Activated CD4-positive, alpha-beta T cell treated with anti-CD3 and anti-CD28 coated beads, Interleukin-2, amount 10 ng/mL, durations not matched to agents 7 days and 5 days (primary cell): ENCODE measurements at regions not wholly inside any gene's neighbourhood (a gene's known extent, or its start where the extent isn't known, plus 50 kb on each side); places are given as distances from the start of the nearest gene placed in this dataset.

Source experiments
- CTCF ChIA-PET: fragments of 350-600 bp; sonication (Branson Sonifier 250); formaldehyde crosslinking; loops from one replicate; lab custom pipeline; 2021; ENCODE audit warnings: antibody characterized with exemption; lab: Charles Lee
- POLR2A ChIA-PET: fragments of 350-600 bp; sonication (Branson Sonifier 250); formaldehyde crosslinking; loops from one replicate; lab custom pipeline; 2021; ENCODE audit warnings: antibody characterized with exemption; lab: Charles Lee
- DNase-seq: peaks from one replicate; pipeline ENCODE4 v3.0.0-alpha.2; 2020
- H3K27ac Mint-ChIP-seq: one replicate; pipeline ENCODE4 v1.8.0; 2021; ENCODE audit warnings: mild to moderate bottlenecking, moderate library complexity, mixed read lengths
- H3K27me3 Mint-ChIP-seq: one replicate; pipeline ENCODE4 v1.8.0; 2021; ENCODE audit warnings: mixed read lengths
- H3K36me3 Mint-ChIP-seq: one replicate; pipeline ENCODE4 v1.8.0; 2021; ENCODE audit warnings: low read depth, mixed read lengths
- H3K4me1 Mint-ChIP-seq: one replicate; pipeline ENCODE4 v1.8.0; 2021; ENCODE audit warnings: mixed read lengths
- H3K4me3 Mint-ChIP-seq: one replicate; pipeline ENCODE4 v1.8.0; 2021; ENCODE audit warnings: mild to moderate bottlenecking, moderate library complexity, mixed read lengths
- H3K9me3 Mint-ChIP-seq: one replicate; pipeline ENCODE4 v1.8.0; 2021; ENCODE audit warnings: mixed read lengths

DNA sequence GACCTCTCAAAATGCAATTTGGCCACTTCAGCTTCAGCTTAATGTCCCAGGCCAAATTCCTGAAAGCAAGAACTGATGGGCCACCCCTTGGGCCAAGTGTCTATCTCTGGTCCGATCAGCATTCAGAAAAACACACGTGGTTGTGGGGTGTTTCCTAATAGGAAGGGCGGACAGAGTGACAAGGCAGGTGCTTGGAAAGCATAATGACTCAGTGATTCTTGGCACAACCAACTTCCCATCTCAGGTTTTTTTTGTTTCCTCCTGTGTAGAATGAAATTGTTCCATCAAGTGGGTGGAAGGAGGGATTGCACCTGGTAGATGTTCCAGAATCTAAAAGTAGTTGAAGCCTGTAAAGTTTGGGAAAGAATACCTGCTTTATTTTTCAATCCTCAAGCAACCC is 155.6 kb downstream of the HS3ST2 start:
- DNase-seq = no peak
- Mint-ChIP-seq H3K4me3 (no peak overlapping the region), H3K27ac (no peak overlapping the region), H3K36me3 (no peaks in the 10 kb centered on the region), H3K27me3 (peaks cover 9% of the 10 kb centered on the region), H3K4me1 (no peaks in the 10 kb centered on the region), H3K9me3 (no peaks in the 10 kb centered on the region)
- CTCF ChIA-PET = no interaction called here
- POLR2A ChIA-PET = no interaction called here

DNA sequence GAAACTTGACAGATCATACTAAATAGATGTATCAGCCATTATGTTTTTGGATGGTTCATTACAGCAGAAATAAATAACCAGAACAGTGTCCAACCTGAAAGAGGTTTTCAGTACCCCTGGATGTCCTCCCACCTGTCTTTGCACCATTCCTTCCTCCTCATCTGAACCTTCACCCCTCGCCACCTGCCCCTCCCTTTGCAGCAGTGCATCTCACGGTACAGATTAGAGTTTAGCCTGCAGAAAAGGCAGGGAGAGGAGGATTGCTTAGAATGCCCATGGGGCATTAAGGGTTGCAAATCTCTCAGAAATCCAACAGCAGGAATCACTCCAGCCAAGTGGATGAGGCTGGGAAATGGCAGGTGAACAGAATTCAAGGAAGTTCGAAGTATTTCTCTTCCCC is 155.0 kb downstream of the HS3ST2 start:
- no peak overlapping the region for H3K4me3 Mint-ChIP-seq
- H3K27me3 Mint-ChIP-seq = peaks cover 9% of the 10 kb centered on the region
- CTCF ChIA-PET = interaction anchor here (0.6 kb wide), 1 partner anchor 1478 kb away, joined by 3 read pairs; no protein-coding TSS in a partner anchor

DNA sequence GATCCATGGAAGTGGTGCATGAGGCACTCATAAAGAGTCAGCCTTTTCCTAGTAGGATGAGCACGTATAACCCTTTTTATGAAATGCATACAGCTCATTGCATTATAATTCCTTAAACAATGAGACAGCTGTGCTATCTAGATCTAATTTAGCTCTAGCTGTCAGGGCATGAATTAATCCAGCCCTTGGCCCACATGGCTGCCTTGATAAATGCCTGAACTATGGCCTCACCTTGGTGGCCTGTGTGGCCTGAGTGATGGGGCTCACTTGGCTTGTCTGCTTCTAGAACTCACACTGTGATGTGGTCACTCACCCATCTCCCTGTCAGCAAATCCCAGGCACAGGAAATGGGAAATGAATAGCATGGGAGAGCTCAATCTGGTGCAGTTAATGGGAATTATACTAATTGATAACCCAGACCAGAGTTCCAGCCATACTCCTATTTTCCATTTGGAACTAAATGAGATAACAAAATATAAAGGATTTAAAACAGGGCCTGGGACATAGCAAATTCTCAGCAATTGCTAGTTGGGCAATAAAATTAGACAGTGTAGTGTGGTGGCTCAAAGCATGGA is 153.6 kb downstream of the HS3ST2 start:
- POLR2A ChIA-PET = no interaction called here
- no peaks in the 10 kb centered on the region for H3K9me3 Mint-ChIP-seq
- CTCF ChIA-PET = no interaction called here
- H3K27me3 Mint-ChIP-seq = peaks cover 9% of the 10 kb centered on the region
- no peaks in the 10 kb centered on the region for H3K4me1 Mint-ChIP-seq
- H3K27ac Mint-ChIP-seq = no peak overlapping the region
- DNase-seq = no peak
- H3K4me3 Mint-ChIP-seq = no peak overlapping the region
- no peaks in the 10 kb centered on the region for H3K36me3 Mint-ChIP-seq

More for the DNA sequence above, 155.0 kb downstream of the HS3ST2 start:
- H3K36me3 Mint-ChIP-seq = no peaks in the 10 kb centered on the region
- DNase-seq = no peak
- no peaks in the 10 kb centered on the region for H3K9me3 Mint-ChIP-seq
- H3K4me1 Mint-ChIP-seq = no peaks in the 10 kb centered on the region
- no peak overlapping the region for H3K27ac Mint-ChIP-seq
- POLR2A ChIA-PET = no interaction called here
